Activated naive CD4-positive, alpha-beta T cell treated with Interleukin-2 at 50 U/mL for 16 hours (primary cell): ENCODE measurements at regions not wholly inside any gene's neighbourhood (a gene's known extent, or its start where the extent isn't known, plus 50 kb on each side); places are given as distances from the start of the nearest gene placed in this dataset.

Experiments used
- DNase-seq: peaks from one replicate; pipeline ENCODE4 v3.0.0-alpha.2; 2020

GRCh38 chr7:68421712-68422111 lies 1176.6 kb upstream of the AUTS2 start:
- no peak for DNase-seq

- DNase-seq = no peak
These were observed 1176.0 kb upstream of the AUTS2 start for GRCh38 chr7:68422281-68422680.

GRCh38 chr7:68423356-68423755 lies 1174.9 kb upstream of the AUTS2 start:
- DNase-seq = no peak

- DNase-seq = no peak
These were observed 1173.5 kb upstream of the AUTS2 start for GRCh38 chr7:68424658-68425297.

- no peak for DNase-seq
These were observed 1172.9 kb upstream of the AUTS2 start for GRCh38 chr7:68425377-68425776.

GRCh38 chr7:68429411-68430117 lies 1168.7 kb upstream of the AUTS2 start:
- DNase-seq = no peak

- DNase-seq = no peak
These were observed 1165.7 kb upstream of the AUTS2 start for GRCh38 chr7:68432585-68432984.

- DNase-seq = no peak
These were observed 1164.7 kb upstream of the AUTS2 start for GRCh38 chr7:68433462-68434070.

- DNase-seq = no peak
These were observed 1163.4 kb upstream of the AUTS2 start for GRCh38 chr7:68434857-68435256.

GRCh38 chr7:68438016-68438415 lies 1160.3 kb upstream of the AUTS2 start:
- no peak for DNase-seq

GRCh38 chr7:68438811-68439210 lies 1159.5 kb upstream of the AUTS2 start:
- no peak for DNase-seq

- no peak for DNase-seq
These were observed 1158.4 kb upstream of the AUTS2 start for GRCh38 chr7:68439897-68440296.

- no peak for DNase-seq
These were observed 1157.4 kb upstream of the AUTS2 start for GRCh38 chr7:68440866-68441265.

GRCh38 chr7:68441645-68442044 lies 1156.6 kb upstream of the AUTS2 start:
- DNase-seq = no peak

- DNase-seq = no peak
These were observed 1155.2 kb upstream of the AUTS2 start for GRCh38 chr7:68442931-68443631.

GRCh38 chr7:68444042-68444441 lies 1154.2 kb upstream of the AUTS2 start:
- no peak for DNase-seq

- DNase-seq = no peak
These were observed 1153.3 kb upstream of the AUTS2 start for GRCh38 chr7:68444956-68445355.

- no peak for DNase-seq
These were observed 1152.1 kb upstream of the AUTS2 start for GRCh38 chr7:68446183-68446582.

- DNase-seq = no peak
These were observed 1149.2 kb upstream of the AUTS2 start for GRCh38 chr7:68449099-68449498.

GRCh38 chr7:68449816-68450215 lies 1148.5 kb upstream of the AUTS2 start:
- DNase-seq = no peak

GRCh38 chr7:68454931-68455330 lies 1143.3 kb upstream of the AUTS2 start:
- DNase-seq = no peak

- no peak for DNase-seq
These were observed 1141.8 kb upstream of the AUTS2 start for GRCh38 chr7:68456469-68456868.

GRCh38 chr7:68457481-68457880 lies 1140.8 kb upstream of the AUTS2 start:
- DNase-seq = no peak
